Right atrium auricular region (tissue), 2 donors: ENCODE measurements at regions not wholly inside any gene's neighbourhood (a gene's known extent, or its start where the extent isn't known, plus 50 kb on each side); places are given as distances from the start of the nearest gene placed in this dataset.

Experiments used
- DNase-seq: peaks from one replicate; pipeline ENCODE4 v3.0.0-alpha.2; 2019; ENCODE audit warnings: low spot score
- H3K27ac ChIP-seq, 2 donors: fragments of 200-600 bp; sonication (generic); 1 replicate in 1 of 2; 2 replicates in 1 of 2; pipeline ENCODE4 v1.5.1; 2016 to 2019
- H3K27me3 ChIP-seq, 2 donors: fragments of 200-600 bp; sonication (generic); one replicate each; pipeline versions ENCODE4 v1.5.1 to v1.6.0; 2017 to 2019
- H3K36me3 ChIP-seq: fragments of 200-600 bp; sonication (generic); one replicate; pipeline ENCODE4 v1.5.1; 2016
- H3K4me1 ChIP-seq, 2 donors: fragments of 200-600 bp; sonication (generic); one replicate each; pipeline versions ENCODE4 v1.5.1 to v1.6.0; 2017 to 2019
- H3K4me3 ChIP-seq, 2 donors: fragments of 200-600 bp; sonication (generic); 1 replicate in 1 of 2; 2 replicates in 1 of 2; pipeline ENCODE4 v1.5.1; 2017 to 2019; ENCODE audit warnings: mild to moderate bottlenecking in 1 of 2, moderate library complexity in 1 of 2
- H3K9me3 ChIP-seq, 2 donors: fragments of 200-600 bp; sonication (generic); one replicate each; pipeline ENCODE4 v1.5.1; 2019
- TF ChIP-seq, protein P1 (sequence below), 2 donors: fragments of 200-600 bp; sonication (generic); IDR thresholded peaks; one replicate each; pipeline ENCODE4 v1.5.1; 2019; ENCODE audit warnings: antibody characterized with exemption in 2 of 2

- TF ChIP-seq, protein P1, sequence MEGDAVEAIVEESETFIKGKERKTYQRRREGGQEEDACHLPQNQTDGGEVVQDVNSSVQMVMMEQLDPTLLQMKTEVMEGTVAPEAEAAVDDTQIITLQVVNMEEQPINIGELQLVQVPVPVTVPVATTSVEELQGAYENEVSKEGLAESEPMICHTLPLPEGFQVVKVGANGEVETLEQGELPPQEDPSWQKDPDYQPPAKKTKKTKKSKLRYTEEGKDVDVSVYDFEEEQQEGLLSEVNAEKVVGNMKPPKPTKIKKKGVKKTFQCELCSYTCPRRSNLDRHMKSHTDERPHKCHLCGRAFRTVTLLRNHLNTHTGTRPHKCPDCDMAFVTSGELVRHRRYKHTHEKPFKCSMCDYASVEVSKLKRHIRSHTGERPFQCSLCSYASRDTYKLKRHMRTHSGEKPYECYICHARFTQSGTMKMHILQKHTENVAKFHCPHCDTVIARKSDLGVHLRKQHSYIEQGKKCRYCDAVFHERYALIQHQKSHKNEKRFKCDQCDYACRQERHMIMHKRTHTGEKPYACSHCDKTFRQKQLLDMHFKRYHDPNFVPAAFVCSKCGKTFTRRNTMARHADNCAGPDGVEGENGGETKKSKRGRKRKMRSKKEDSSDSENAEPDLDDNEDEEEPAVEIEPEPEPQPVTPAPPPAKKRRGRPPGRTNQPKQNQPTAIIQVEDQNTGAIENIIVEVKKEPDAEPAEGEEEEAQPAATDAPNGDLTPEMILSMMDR (IDR thresholded peaks at IDR 0.05) = no peak
- no peak for DNase-seq
- no peaks in the 10 kb centered on the region for H3K36me3 ChIP-seq
- no peak overlapping the region for H3K27ac ChIP-seq
- no peak overlapping the region for H3K4me3 ChIP-seq
- no peaks in the 10 kb centered on the region for H3K9me3 ChIP-seq
- no peaks in the 10 kb centered on the region for H3K4me1 ChIP-seq
- H3K27me3 ChIP-seq = no peaks in the 10 kb centered on the region
Observed at GRCh38 chr14:80388980-80389711, 177.8 kb upstream of the DIO2 start.

GRCh38 chr14:80387563-80387981, 176.3 kb upstream of the DIO2 start:
- no peak for DNase-seq
- no peaks in the 10 kb centered on the region for H3K36me3 ChIP-seq
- H3K4me1 ChIP-seq = no peaks in the 10 kb centered on the region
- no peaks in the 10 kb centered on the region for H3K9me3 ChIP-seq
- H3K27ac ChIP-seq = no peak overlapping the region
- H3K27me3 ChIP-seq = no peaks in the 10 kb centered on the region
- TF ChIP-seq, protein P1 (IDR thresholded peaks at IDR 0.05) = no peak
- no peak overlapping the region for H3K4me3 ChIP-seq

DNA sequence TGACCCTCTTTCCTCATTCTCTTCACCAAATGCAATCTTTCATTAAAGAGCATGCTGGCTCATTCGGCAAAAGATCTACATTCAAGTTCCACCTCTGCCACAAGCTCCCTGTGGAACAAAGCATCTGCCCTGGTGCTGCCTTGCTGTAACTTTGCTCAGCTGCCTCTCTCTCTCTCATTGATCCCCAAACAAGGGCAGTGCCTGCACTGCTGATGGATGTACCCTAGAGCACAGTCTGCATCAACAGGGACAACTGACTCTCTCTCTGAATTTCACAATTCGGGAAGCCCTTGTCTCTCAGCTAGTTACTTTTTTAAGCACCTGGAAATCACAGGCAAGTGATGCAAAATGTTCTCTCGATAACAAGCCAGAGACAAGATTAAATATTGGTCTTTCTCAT, 174.0 kb upstream of the DIO2 start:
- H3K36me3 ChIP-seq = no peaks in the 10 kb centered on the region
- DNase-seq = no peak
- H3K27me3 ChIP-seq = no peaks in the 10 kb centered on the region
- no peak overlapping the region for H3K27ac ChIP-seq
- TF ChIP-seq, protein P1 (IDR thresholded peaks at IDR 0.05) = no peak
- no peak overlapping the region for H3K4me3 ChIP-seq
- no peaks in the 10 kb centered on the region for H3K4me1 ChIP-seq
- no peaks in the 10 kb centered on the region for H3K9me3 ChIP-seq

DNA sequence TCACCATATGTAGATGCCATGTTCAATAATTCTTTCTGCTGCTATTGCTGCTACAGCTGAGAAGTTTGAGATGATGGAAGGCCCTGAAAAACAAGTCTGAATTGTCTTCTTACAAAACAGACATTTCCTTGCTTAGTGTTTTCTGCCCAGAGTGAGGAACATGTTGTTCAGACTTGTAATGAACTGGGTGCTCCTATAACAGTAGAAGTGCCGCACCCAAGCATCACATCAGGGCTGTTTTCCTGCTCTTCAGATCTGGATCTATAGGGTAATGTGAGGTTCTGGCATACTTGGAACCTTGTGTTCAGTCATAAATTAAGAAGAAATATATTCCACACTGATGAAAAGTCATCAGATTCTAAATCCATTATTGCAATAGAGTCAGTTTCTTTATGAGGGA, 171.9 kb upstream of the DIO2 start:
- no peak overlapping the region for H3K4me3 ChIP-seq
- no peak for DNase-seq
- no peaks in the 10 kb centered on the region for H3K36me3 ChIP-seq
- no peak overlapping the region for H3K27ac ChIP-seq
- TF ChIP-seq, protein P1 (IDR thresholded peaks at IDR 0.05) = no peak
- H3K27me3 ChIP-seq = no peaks in the 10 kb centered on the region
- no peaks in the 10 kb centered on the region for H3K9me3 ChIP-seq
- H3K4me1 ChIP-seq = no peaks in the 10 kb centered on the region

GRCh38 chr14:80381807-80382363, 170.6 kb upstream of the DIO2 start:
- no peaks in the 10 kb centered on the region for H3K36me3 ChIP-seq
- no peaks in the 10 kb centered on the region for H3K9me3 ChIP-seq
- TF ChIP-seq, protein P1 (IDR thresholded peaks at IDR 0.05) = no peak
- no peaks in the 10 kb centered on the region for H3K4me1 ChIP-seq
- DNase-seq = no peak
- H3K4me3 ChIP-seq = no peak overlapping the region
- H3K27me3 ChIP-seq = no peaks in the 10 kb centered on the region
- H3K27ac ChIP-seq = no peak overlapping the region

DNA sequence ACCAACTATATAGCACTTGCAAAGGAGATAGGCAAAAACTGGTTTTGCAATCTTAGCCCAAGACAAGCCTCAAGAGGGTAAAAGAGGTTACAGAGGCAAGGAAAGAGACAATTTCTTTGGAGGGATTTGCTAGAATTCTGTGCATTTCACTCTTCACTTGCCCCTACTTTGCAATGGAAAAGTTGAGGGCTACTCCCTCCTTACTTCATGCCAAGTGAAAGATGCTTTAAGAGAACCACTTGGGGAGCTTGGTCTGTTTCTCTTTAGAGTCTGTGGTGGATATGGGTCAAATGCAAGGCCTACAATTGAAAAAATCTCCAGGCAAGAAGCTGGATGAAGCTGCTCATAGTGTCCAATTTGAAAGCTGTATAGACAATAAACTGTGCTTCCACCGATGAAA, 167.7 kb upstream of the DIO2 start:
- H3K9me3 ChIP-seq = no peaks in the 10 kb centered on the region
- no peaks in the 10 kb centered on the region for H3K4me1 ChIP-seq
- H3K27me3 ChIP-seq = no peaks in the 10 kb centered on the region
- no peaks in the 10 kb centered on the region for H3K36me3 ChIP-seq
- H3K4me3 ChIP-seq = no peak overlapping the region
- TF ChIP-seq, protein P1 (IDR thresholded peaks at IDR 0.05) = no peak
- no peak for DNase-seq
- no peak overlapping the region for H3K27ac ChIP-seq
